ENCODE measurements at regions not wholly inside any gene's neighbourhood (a gene's known extent, or its start where the extent isn't known, plus 50 kb on each side); places are given as distances from the start of the nearest gene placed in this dataset.
A peak's percentile ranks its signal among the peaks of the same experiment; 100 is the strongest.

DNA sequence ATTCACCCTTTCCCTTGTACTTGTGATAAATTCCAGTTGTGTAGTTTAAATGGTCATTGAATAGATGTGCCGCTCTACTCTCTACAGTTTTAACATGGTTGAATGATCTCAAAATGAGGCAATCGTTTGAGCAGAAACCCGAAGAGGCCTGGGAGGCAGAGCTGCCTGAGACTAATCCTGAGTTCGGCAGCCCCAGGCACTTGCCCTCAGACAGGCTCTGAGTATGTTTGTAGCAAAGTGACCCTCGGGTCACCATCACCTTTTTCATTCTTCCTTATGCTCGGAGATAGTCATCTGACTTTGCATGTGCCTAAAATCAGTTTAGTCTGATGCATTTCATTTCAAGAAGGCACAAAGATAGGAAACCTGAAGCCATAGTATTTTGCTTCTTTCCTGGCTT, 184.0 kb upstream of the RBFOX1 start:
- peak; percentile 2 for DNase-seq (ENCODE audit: low read depth, low spot score)
- Mint-ChIP-seq H3K4me3 (no peak overlapping the region), H3K27me3 (ENCODE audit: low read depth) (no peaks in the 10 kb centered on the region), H3K9me3 (no peaks in the 10 kb centered on the region), H3K4me1 (peaks cover 17% of the 10 kb centered on the region), H3K36me3 (ENCODE audit: low read depth) (no peaks in the 10 kb centered on the region), H3K27ac (ENCODE audit: unreplicated experiment) (peak overlapping the region; percentile 2)
- TF ChIP-seq CTCF (conservative IDR thresholded peaks at IDR 0.05): no peak

DNA sequence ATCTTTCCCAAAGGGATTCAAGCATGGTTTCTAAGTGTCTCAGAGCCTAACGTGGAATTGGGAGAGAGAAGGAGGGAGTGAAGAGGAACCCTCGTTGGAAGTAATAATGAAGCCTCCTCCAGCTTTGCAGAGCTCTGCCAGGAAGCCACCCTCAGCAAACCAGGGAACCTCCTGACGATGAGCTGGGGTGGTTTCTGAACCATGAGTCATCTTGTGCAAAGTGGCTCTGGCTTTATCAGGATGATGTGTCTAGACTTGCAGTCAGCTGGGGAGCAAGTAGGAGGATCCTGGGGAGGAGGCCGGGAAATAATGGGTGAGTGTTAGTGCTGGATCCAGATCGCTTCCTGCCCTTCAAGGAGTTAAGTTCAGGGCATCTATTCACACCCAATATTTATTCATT, 191.7 kb upstream of the RBFOX1 start:
- H3K9me3 Mint-ChIP-seq: no peaks in the 10 kb centered on the region
- TF ChIP-seq CTCF (conservative IDR thresholded peaks at IDR 0.05): no peak
- no peak for DNase-seq (ENCODE audit: low read depth, low spot score)
- peaks cover 8% of the 10 kb centered on the region for H3K27me3 Mint-ChIP-seq (ENCODE audit: low read depth)
- H3K27ac Mint-ChIP-seq (ENCODE audit: unreplicated experiment): no peak overlapping the region
- no peaks in the 10 kb centered on the region for H3K36me3 Mint-ChIP-seq (ENCODE audit: low read depth)
- no peak overlapping the region for H3K4me3 Mint-ChIP-seq
- H3K4me1 Mint-ChIP-seq: peaks cover 4% of the 10 kb centered on the region

DNA sequence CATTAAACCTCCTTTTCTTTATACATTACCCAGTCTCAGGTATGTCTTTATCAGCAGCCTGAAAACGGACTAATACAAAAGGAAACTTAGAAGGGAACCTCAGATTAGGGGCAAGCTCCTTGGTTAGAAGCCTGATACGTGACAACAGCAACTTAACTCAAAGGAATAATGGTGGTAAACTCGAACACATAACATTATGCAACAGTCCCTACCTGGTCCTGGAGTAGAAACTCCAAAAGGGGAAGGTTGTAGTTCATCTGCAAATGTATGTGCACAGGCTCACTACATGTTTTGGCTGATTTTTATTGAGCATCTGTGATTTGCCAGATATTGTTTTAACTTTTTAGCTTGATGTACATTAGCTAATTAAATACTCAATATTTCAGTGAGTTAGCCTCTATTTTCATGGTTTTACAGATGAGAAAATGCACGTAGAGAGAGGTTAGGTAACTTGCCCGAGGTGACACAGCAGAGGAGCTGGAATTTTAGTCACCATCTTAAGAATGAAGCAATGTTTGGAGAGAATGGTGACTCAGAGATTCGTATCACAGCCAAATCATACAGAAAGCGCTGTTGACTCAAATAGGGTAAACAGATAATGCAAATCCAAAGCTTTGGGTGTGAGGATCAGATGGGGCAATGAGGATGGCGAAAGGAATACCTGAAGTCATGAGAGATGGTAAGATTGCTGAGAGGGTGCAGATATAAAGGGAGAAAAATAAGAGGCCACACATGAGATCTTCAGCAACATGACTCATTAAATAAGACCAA, 194.9 kb upstream of the RBFOX1 start:
- TF ChIP-seq CTCF (conservative IDR thresholded peaks at IDR 0.05): no peak
- Mint-ChIP-seq H3K4me1 (peaks cover 10% of the 10 kb centered on the region), H3K4me3 (no peak overlapping the region), H3K36me3 (ENCODE audit: low read depth) (no peaks in the 10 kb centered on the region), H3K27ac (ENCODE audit: unreplicated experiment) (peak overlapping the region; percentile 4), H3K27me3 (ENCODE audit: low read depth) (peaks cover 8% of the 10 kb centered on the region), H3K9me3 (no peaks in the 10 kb centered on the region)
- no peak for DNase-seq (ENCODE audit: low read depth, low spot score)

DNA sequence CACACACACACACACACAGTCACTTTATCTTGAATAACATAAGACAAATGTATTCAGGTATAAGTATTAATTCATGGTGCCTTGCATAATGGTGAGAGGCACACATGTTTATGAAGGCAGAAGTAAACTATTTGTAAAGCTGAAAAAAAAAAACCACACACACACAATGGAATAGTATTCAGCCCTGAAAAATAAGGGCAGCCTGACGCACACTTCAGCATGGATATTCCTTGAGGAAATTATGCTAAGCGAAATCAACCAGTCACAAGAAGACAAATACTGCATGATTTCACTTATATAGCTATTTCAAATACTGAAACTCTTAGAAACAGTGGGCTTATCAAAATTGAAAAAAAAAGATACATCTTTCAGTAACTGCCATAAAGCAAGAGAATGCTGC, 200.2 kb upstream of the RBFOX1 start:
- DNase-seq (ENCODE audit: low read depth, low spot score): no peak
- H3K27me3 Mint-ChIP-seq (ENCODE audit: low read depth): no peaks in the 10 kb centered on the region

DNA sequence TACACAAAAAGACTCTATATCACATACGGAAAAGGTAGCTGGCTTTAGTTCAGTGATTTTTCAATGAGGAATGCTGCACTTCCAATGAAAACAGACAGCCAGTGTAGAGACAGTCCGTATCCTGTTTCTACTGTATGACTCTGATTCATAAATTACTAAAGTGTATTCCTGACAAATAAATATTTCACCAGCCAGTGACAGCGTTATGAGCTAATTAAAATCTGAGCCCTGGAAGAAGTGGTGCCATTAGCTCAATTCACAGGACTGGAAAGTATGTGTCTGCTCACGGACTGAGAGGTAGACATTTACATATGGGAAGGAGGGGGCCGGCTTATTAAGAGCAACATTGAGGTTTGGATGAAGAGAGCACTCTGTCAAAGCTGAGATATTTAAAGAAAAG, 207.9 kb upstream of the RBFOX1 start:
- no peaks in the 10 kb centered on the region for H3K9me3 Mint-ChIP-seq
- no peak overlapping the region for H3K27ac Mint-ChIP-seq (ENCODE audit: unreplicated experiment)
- DNase-seq (ENCODE audit: low read depth, low spot score): no peak
- H3K27me3 Mint-ChIP-seq (ENCODE audit: low read depth): peaks cover 28% of the 10 kb centered on the region
- H3K4me1 Mint-ChIP-seq: peaks cover 5% of the 10 kb centered on the region
- no peak overlapping the region for H3K4me3 Mint-ChIP-seq
- H3K36me3 Mint-ChIP-seq (ENCODE audit: low read depth): no peaks in the 10 kb centered on the region
- TF ChIP-seq CTCF (conservative IDR thresholded peaks at IDR 0.05): no peak

More for the DNA sequence above, 200.2 kb upstream of the RBFOX1 start:
- Mint-ChIP-seq H3K9me3 (no peaks in the 10 kb centered on the region), H3K4me3 (no peak overlapping the region), H3K27ac (ENCODE audit: unreplicated experiment) (no peak overlapping the region), H3K36me3 (ENCODE audit: low read depth) (no peaks in the 10 kb centered on the region), H3K4me1 (peaks cover 11% of the 10 kb centered on the region)
- no peak for TF ChIP-seq CTCF (conservative IDR thresholded peaks at IDR 0.05)
